Activated gamma-delta T cell treated with anti-CD3 and anti-CD28 coated beads, Interleukin-2, amount 50 U/mL, for 16 hours (primary cell): ENCODE measurements at regions not wholly inside any gene's neighbourhood (a gene's known extent, or its start where the extent isn't known, plus 50 kb on each side); places are given as distances from the start of the nearest gene placed in this dataset.
"Not testable (repeated sequence)": the region's sequence is repeated elsewhere in the genome, so short reads cannot be mapped to it uniquely, and the experiment has no call there.

Source experiments
- DNase-seq: peaks from one replicate; pipeline ENCODE4 v3.0.0-alpha.2; 2020; ENCODE audit warnings: low read depth

DNA sequence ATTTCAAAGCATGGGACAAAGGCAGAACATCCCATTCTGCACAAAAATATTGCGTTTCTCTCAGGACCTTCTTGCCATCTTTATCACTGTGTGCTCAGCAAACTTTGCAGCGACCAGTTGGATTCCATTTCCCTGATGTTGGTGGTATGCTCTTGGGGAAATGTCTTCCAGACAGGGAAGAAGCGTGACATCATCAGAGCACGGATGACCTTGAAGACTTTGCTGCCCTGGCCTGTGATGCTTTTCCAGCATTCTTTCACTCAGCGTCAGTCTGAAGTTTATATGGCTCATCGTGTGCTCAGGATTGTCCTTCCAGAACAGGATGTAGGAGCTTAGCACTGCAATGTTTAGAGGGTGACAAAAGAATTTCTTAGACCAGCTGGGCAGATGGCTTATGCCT, 131.4 kb upstream of the F3 start:
- no peak for DNase-seq

DNA sequence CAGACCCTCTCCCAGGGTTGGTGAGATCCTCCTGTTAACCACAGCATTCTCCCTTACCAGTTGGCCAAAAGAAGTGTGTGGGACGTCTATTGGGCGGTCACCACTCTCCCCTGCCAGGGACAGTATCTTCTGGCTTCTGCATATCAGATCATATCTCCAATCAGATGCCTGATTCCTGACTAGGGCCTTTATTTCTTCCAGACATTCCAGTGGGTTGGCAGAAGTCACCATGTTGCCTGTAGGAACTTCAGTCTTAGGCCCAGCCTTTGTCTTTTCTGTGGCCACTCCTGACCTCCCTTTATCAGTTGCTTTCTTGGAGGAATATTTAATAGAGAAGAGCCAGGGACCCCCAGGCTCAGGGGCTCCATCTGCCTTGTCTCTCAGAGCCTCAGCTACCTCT, 130.4 kb upstream of the F3 start:
- DNase-seq: no peak

DNA sequence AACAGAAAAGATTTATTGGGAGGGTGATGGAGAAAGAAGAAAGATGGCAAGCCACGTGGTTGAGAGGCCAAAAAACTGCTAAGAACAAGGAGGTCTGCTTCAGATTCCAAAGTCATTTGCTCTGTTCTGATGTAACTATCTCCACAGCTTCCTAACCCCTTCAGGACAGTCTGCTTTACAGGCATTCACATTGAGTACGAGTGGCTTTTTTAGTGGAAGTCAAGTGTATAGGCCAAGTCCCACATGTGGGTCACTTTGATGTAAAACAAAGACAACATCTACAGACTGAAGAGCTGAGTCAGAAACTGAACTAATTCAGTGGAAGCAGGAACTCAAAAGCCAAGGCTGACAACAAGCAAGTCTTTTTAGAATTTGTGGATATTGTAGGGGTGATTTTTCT, 128.7 kb upstream of the F3 start:
- no peak for DNase-seq

DNA sequence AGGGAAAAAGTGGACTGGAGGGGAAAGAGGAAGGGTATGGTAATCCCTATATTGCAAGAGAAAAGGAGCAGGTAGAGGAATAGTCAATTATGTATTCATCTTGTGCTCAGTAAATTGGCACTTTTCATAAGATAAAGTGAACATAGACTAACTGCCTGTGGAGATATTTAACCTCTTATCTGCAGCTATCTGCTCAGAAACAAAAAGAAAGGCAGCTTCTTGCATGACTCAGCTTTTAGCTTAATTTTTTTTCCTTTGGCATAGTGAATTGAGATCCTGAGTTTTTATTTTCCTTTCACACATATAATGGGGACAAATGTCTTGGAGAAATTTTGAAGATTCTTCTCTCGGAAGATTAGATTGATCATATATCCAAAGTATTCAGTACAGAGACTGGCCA, 127.6 kb upstream of the F3 start:
- no peak for DNase-seq

DNA sequence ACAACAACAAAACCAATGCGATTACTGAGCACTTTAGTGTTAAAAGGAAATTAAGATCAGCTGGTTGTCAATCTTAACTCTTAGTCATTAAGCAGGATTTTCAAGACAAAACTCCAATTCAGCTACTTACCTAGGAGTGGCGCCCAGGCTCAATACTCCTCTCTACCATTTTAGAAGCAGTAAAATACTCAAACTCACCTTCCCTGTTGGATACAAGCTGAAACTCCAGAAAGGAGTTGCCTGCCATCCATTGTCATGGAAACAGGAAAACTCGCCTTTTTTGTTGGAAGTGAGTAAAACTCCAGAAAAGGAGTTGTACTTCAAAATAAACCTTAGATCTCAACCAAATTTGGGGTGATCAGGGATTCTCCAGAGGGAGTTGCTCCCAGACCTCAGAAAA, 127.0 kb upstream of the F3 start:
- DNase-seq: no peak

DNA sequence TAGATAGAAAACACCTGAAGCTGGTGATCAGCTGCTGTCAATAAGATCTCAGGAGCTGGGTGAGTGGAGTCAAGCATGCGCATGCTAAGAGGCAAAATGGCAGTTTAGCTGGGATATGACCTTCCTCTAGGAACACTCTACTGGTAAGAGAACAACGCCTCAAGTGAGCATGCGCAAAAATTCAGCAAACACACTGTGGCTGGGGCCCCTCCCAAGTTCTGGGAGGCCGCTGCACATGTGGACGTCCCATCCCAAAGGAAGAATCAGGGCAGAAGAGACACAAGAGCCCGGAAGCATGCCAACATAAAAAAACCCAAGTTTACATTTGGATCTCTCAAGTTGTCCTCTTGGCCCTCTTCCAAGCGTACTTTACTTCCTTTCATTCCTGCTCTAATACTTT, 126.3 kb upstream of the F3 start:
- no peak for DNase-seq

DNA sequence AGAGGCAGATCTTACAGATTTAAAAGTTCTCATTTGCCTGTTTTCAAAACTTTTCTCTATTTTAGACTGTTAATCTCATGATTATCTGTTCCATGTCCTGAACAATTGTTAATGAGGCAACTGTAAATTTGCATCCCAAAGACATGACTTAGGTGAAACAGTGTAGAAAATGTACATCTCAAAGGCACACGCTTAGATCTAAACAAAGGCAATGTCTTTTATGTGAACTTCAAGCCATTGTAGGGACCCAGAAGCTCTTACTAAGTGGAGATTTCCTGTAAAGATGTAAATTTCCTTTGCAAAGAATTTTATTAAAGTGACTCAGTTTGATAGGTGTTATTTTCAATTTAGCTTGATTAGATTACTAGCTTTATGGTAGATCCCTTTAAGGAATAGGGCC, 125.2 kb upstream of the F3 start:
- DNase-seq: no peak

DNA sequence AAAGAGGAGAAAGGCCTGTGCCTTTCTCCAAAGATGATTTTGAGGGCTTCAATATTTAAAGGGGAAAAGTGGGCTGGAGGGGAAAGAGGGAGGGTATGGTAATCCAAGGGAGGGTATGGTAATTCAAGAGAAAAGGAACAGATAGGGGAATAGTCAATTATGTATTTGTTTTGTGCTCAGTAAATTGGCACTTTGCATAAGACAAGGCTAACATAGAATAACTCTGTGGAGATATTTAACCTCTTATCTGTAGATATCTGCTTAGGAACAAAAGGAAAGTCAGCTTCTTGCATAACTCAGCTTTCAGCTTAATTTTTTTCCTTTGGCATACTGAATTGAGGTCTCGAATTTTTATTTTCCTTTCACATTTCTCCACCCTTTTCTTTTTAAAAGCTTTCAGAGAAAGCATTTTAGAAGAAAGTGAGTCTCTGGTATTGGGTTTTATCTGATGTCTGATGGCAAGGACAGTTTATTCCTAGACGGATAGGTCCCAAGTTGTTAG, 119.9 kb upstream of the F3 start:
- no peak for DNase-seq

DNA sequence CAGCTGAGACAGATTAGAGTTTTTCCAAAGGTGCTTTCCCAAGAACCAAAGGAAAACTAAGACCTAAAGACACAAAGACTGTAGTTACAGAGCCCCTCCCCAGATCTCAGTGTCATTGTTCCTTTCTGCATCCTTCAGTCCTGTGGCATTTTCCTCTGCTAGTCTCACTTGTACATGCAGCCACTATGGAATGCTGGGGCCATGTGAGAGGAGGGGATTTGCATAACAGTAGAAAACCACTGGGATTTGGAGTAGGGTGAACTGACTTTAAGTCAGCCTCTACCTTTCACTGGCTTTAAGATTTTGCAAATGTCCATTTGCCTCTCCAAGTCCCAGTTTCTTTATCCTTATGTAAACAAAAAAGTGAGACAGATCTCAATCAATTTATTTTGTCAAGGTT, 119.4 kb upstream of the F3 start:
- no peak for DNase-seq

DNA sequence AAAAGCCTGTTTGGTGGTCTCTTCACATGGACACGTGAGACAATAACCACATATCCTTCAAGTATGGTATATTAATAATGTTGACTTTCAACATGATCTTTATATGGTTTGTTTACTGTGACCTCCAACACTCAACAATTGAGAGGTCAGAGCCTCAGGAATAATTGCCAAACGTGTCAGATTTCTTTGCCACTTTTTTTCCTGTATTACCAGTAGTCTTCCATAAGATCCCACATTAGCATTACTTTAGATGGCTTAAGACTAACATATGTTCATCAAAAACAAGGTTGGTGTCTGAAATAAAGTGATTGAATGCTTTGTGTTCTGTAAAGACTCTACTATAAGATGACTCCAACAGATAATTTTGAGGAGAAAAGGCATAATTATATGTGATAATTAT, 118.7 kb upstream of the F3 start:
- DNase-seq: no peak

DNA sequence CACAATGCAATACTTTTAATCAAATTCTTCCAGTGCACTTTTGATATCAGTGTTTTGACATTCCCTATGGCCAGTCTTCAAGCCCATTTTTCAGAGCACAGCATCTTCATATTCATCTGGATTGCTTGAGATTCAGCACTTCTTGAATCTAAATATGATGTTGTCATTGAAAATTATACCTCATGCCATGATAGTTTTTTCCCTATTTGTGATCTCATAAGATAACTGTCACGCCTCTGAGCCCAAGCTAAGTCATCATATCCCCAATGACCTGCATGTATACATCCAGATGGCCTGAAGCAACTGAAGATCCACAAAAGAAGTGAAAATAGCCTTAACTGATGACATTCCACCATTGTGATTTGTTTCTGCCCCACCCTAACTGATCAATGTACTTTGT, 117.6 kb upstream of the F3 start:
- not testable (repeated sequence) for DNase-seq

DNA sequence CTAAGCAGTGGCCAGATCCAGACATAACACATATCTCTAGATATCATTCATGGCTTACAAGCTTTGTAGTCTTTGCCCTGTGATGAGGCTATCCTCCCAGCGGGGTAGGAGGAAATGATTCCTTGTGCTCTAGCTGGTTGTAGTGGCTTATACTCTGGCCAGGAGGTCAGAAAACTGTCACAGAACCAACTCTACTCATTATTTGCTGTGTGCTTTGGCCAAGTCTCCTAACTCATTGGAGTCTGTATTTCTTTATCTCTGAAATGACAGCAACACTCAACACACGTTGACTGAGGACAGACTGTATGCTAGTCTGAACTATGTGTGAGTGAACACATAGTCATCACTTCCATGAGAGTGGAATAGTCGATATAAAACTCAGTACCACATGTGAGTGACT, 116.7 kb upstream of the F3 start:
- DNase-seq: no peak

DNA sequence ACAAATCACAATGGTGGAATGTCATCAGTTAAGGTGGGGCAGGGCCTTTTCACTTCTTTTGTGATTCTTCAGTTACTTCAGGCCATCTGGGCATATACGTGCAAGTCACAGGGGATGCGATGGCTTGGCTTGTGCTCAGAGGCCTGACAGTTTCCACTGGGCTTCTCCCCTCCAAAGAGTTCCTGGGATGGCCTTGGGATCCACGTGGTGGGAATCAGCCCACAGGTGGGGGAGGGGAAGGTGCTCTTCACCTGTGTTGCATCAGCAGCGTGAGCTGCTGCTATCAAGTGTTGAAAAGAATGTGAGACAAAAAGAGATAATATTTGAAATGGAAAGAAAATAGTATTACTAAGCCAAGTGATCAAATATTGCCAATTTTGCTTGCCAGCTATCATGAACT, 116.2 kb upstream of the F3 start:
- not testable (repeated sequence) for DNase-seq

DNA sequence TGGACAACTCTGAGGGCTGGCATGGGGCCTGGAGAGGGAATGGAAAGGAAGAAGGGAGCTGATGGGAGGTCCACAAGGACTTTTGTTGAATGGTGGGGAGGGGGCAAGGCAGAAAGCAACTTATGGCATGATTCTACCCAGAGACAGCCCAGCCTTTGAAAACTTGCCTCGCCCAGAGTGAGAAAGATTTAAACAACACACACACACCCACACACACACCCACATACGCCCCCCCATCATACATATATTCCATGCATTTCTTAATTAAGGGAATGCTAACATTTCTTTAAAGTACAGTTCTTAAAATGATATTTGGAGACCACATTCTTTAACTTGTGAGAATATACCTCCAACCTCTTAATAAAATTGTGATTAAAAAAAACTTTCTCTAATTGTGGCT, 115.4 kb upstream of the F3 start:
- DNase-seq: no peak

DNA sequence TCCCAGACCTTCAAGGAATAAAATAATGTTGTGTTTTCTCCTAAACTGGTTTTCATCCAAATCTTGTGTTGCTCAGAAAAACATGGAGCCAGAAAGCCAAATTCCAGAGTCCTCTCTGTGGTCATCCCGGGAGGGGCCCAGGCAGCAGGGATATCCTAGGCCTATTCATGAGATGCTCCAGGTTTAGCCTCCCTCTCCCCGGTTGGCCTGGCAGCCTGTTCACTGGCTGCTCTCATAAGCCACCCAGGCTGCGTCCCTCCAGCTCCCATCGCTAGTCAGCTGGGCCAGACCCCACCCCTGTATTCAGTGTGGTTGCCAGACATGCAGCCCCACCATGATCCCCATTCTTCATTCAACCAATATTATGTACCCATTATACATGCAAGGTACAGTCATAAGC, 113.4 kb upstream of the F3 start:
- DNase-seq: no peak

DNA sequence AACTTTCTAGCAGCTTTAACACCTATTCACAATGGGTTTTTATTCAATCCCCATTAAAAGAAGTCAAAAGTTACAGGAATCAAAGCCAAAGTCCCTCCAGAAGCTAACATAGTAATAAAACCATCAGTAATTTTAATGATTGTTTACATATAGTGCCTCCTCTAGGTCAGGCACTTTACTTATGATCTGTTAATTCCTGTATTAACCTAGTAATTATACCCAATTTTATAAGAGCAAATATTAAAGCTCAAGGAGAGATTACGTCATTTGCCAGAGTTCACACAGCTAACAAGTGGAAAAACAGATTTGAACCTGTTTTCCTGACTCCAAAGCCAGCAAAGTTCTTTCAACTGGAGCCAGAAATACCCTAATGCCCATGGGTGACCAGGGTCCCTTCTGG, 112.9 kb upstream of the F3 start:
- DNase-seq: no peak

DNA sequence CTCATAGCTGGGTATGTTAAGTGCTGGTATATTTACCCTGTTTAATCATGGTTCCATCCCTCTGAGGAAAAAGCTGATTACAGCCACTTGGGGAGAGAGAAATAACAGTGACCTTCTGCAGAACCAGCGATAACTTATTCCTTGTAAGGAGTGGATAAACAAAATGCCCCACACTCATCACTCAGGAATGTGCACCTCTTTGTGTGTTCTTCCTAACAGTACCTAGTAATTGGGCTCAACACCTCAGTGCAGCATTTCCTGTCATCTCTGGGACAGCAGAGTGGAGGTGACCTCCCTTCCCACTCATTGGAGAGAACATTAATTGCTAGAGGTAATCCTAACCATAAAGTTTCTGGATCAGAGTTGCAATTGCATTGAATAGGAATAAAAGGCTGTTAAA, 112.5 kb upstream of the F3 start:
- DNase-seq: no peak

DNA sequence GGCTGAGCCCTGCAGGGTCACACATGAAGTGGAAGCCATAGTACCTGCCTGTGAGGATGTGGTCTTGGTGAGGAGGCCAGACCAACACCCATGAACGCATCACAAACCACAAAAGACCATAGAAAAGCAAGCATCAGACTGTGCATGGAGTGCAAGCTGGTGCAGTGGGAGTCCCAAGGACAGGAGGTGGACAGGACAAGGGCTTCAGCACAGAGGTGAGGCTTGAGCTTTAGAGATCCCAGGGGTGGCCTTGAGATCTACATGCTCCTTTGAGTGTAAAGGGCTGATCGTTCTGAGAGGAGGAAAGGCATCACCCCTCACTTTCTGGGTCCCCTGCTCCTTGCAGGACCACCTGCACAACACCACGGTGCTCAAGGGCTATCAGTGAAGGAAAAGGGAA, 111.9 kb upstream of the F3 start:
- DNase-seq: no peak

DNA sequence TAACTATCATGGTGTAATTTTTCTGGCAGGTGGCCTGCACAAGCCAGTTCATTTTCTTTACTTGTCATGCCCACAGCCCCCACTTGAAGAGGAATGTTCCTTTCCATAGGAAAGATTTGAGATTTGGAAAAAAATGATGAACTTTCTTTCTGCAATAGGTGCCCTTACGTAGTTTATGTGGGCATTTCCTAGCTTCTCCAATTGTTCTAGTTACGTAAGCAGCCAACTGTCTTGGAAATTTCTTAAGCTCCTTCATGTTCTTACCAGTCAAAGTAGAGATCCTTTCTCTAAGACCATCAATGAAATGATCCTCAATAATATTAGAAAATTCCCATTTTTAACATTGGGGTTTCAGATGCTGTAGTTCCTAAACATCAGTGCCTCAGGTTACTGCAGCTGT, 109.5 kb upstream of the F3 start:
- no peak for DNase-seq

DNA sequence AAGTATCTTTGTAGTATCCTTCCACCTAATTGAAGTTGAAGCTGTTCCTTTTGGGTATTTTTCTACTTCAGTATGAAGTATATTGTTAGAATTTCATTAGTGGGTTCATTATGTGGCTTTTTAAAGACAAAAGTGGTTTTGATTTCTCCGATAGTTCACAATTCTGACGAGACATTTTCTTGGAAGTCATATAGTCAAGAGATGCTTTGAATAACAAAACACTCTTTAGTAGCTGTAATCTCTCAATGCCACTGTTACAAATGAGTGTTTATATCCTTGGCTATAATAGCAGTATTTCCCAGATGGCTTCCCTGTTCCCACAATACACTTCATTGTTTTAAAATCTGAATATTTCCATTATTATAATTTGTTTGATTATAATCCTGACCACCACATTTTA, 108.7 kb upstream of the F3 start:
- no peak for DNase-seq

DNA sequence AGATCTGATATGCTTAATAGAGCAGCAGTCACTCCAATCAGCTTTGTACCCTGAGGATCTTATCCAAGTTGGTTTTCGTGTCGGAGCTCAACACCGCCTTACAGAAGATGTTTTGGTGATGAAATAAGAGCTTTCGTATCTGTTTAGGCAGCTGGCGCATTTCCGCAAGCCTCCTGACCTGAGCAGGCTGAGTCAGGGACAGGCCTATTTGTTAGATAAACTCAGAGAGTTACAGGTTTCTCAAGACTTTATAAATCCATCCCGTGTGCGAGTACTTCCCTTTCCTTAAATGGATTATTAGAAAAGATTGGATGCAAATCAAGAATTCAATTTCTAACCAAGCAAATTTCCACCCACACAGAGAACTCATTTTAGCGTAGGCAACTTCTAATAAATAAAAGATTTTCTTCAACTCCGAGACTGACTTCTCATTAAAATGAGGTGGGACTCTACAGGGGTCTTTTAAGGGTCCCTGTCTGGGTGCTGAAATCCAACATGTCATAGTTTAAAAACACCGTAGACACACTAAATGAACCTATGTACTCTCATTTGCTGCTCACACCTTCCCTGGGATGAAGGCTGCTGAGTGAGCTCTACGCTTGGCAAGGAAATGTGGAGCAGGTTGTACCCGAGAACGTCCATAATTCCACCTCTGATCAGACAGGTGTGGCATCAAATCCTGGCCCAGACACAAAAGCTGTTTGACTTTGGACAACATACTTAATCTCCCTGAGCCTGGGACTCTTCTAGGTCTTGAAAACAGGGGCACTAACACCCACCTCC, 106.9 kb upstream of the F3 start:
- no peak for DNase-seq

DNA sequence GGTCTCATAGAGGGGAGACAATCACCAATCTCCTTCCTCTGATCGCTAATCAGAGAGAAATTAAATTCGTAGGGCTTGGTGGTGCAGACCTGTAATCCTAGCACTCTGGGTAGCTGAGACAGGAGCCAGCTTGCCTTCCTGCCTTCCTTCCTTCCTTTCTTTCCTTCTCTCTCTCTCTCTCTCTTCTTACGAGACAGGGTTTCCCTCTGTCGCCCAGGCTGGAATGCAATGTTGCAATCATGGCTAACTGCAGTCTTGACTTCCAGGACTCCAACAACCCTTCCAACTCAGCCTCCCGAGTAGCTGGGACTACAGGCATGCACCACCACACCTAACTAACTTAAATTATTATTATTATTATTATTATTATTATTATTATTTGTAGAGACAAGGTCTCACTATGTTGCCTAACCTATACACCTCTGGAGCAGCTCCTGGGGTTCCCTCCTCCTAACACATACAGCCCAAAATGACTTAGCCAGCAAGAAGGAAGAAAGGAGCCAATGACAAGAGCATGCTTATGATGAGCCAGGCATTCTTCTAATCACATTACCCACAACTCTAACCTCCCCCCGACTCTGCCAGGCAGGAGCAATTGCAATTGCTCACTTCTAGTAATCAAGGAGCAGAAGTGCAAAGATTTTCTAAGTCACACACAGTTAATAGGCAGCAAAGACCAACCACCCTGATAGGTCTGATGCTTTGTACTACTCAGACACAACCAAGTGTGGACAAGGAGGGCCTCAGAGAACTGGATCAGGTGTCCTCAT, 105.4 kb upstream of the F3 start:
- DNase-seq: no peak

DNA sequence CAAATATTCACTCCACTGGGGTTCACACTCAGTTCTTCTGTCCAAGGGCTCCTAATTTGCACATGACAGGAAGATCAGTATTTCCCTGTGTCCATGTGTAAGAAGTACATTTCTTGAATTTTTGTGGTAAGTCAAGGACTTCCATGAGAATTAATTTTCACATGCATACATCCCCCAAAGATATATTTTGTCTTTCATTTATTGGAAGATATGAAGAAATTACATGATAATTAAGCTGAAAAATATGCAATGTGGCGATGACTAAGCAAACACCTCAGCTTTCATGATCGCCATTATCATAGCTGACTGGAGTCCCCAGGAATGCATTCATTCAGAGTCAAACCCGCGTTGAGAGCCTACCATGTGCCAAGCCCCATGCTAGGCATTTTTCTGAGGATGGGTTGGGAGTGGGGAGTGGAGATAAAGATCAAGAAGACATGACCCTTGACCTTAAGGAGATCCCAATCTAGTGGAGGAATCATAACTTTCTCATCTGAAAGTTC, 104.6 kb upstream of the F3 start:
- DNase-seq: no peak

DNA sequence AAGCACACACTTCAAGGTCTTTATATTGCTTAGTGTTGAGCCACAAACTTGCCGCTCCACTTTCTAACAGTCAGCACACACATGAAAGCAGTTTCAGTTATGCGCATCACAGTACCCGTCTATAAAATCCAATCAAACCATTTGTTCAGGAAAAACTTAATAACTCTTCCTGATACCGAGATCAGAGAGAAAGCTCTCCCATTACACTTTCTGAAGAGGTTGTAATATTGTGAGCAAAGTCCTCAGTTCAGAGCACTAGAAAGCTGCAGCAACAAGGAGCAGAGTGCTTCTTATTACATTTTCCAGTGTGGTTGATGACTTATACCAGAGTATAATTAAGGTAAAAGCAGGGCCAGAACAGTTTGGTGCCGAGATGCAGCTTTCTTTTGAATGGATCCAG, 102.8 kb upstream of the F3 start:
- no peak for DNase-seq
